ENCODE measurements at regions not wholly inside any gene's neighbourhood (a gene's known extent, or its start where the extent isn't known, plus 50 kb on each side); places are given as distances from the start of the nearest gene placed in this dataset.

DNA sequence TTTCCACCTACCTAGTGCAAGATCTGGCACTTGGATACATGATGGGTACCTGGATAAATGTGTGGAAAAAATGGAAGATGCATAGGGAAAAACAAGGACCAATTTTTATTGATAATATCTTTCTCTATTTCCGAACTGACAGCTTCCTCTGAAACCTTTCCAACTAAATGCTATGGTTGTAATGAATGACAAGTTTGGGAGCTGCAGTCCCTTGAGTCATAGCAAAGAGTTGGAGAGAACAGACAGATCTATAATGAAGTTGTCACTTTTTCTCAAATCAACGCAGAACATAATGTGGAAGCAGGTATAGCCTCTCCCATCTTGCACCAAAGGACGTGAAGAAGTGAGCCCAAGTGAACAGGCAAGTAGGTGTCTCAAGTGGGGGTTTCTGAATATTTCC is 296.5 kb upstream of the KAZN start:
- DNase-seq (ENCODE audit: low spot score), result no peak

DNA sequence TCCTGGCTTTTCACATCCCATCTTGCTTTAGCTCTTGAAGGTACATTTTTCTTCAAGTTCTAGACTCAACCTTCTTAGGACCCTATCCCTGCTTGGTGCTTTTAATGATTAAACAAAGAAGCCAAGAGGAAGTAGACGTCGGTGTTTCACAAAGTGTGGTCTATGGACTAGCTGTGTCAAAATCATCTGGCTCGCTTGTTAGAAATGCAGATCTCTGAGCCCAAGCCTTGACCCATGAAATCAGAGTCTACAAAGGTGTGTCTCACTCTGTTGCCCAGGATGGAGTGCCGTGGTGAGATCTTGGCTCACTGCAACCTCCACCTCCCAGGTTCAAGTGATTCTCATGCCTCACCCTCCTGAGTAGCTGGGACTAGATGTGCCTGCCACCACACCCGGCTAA is 295.5 kb upstream of the KAZN start:
- no peak for DNase-seq (ENCODE audit: low spot score)

DNA sequence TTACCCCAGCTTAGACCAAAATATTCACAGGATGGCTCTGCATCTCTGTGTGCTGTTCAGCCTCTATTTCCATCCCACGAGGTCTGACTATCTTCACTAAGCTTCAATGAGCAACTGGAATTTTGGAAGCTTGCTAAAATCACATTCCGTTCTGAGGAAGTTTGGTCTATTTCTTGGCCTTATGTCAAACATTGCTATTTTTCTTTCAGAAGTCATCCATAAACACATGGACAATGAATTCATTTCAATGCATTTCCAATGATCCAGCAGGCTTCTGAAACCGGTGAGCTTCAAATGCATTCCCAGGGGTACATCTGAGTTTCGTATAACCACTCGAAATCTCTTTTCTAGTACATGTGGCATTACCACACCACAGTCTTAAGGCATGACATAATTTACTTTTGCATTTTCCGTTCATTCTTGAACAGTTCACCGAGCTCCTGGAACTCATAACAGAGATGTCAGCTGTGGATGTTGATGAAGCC is 294.1 kb upstream of the KAZN start:
- no peak for DNase-seq (ENCODE audit: low spot score)

DNA sequence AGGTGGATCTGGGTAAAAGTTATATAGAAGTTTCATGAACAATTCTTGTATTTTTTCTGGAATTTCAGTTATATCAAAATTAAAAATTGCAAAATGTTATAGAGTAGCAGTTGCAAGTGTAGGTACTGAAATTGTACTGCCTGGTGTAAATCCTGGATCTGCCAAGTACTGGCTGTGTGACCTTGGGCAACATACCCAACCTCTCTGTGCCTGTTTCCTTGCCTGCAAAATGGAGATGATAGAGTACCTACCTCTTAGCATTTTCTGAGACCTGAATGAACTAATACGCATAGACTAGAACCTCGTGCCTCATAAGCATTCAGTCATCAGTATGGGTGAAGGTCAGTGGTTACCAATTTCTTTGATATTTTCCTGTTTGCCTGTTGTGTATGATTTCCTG is 290.0 kb upstream of the KAZN start:
- no peak for DNase-seq (ENCODE audit: low spot score)

DNA sequence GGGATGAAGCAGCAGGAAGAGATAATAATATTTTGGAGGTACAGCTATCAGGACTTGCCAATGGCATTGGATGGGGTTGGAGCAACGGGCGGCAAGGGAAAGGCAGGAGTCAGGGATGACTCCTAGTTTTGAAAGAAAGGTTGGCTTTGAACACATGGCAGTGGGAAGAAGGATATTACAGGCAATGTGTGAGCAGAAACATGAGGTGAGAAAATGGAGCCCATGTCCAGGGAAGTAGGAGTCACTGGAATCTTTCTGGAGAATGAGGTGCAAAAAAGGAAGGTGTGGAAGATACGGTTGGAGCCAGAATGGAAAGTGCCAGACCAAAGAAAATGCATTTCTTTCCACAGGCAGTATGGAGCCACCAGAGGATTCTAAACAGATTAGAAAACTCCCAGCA is 288.5 kb upstream of the KAZN start:
- no peak for DNase-seq (ENCODE audit: low spot score)

DNA sequence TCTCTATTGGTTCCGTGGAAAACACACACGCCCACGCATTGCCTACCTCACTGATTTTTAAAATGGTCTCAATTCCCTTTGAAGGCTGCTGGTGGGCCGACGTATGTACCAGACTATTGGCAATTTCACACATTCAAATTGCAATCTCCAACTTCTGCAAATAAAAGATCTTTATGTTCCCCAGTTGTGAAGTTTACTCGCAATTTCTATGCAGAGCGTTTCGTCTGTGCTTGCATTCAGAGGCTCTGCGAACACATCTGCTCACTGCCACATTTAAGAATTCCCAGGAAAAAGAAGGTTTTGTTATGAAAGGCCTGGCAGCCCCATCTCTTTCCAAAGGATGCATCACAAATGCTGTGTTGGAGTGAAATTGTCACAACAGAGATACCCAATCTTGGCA is 288.0 kb upstream of the KAZN start:
- DNase-seq (ENCODE audit: low spot score), result no peak

DNA sequence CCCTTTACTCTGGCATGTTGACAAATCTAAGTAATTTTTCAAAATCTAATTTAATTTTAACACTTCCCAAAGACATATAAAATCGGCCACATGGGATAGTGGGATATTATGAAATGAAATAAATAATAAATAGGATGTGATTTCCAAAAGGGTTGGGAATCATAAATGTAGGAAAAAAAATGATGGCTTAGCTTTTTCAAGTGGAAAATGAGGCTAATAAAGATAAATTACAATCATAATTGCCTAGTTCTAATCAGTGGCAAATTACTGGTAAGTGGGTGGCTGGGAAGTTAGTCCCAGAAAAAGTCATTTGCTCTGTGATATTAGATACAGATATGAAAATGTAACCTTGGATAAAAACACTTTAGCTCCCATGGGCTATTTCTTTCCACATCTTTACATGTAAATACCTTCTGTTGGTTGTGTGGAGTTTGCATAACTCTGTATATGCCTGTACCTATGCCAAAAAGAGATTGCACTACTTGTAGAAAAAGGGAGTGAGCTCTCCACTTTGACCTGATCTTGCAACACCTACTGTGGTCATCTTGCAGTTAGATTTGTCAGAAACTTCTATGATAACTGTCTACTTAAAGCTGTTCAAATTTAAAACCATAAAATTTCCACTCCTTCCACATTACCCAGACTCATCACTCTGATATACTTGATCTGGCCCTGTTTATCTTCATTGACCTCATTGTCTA is 284.6 kb upstream of the KAZN start:
- DNase-seq (ENCODE audit: low spot score), result no peak

DNA sequence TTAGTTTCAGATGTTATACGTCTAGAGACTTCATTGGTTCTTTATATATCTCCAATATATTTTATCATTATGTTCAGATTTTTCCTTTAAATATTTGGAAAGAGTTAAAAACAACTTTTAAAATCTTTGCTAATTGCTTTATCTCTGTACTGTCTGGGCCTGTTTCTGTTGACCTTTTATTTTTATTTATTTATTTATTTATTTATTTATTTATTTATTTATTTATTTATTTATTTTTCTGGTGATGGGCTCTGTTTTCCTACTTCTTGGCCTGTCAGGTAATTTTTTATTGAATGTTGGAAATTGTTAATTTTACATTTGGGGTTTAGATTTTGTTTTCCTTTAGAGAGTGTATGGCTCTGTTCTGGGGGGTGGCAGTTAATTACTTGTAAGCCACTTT is 279.7 kb upstream of the KAZN start:
- no peak for DNase-seq (ENCODE audit: low spot score)

DNA sequence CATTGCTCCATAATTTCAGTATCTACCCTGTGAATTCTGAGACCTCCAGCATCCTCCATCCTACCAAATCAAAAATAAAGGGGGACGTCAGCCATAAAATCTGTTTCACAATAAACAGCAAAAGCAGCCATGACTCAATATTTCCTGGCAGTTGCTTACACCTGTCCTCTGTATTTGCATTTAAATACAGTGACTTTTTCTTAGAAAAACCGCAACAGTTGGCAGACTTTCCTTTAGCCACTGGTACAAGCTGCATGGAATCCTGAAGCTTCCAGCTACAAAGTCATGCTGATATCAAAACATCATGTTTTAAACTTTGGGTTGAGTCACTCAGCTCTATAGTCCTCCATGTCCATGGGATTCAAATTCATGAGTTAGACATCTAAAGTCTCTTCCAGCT is 278.0 kb upstream of the KAZN start:
- DNase-seq (ENCODE audit: low spot score), result no peak

DNA sequence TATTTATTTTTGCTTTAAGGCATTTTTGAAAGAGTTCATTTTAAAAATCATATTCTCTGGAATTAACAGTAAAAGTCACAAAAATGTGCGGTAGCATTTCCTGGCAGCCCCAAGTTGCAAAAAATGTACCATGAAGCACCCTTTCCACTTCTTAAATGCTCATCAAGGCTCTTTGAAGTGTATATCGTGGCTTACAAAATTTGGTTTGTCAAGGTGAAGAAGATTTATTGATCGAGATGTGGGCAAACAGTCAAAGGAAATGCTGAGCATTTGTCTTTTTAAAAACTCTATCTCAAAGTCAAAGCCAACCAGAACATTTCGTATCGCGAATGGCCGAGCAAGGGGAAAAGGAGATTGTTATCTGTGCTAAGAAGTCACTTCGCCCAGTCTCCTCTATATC is 277.5 kb upstream of the KAZN start:
- no peak for DNase-seq (ENCODE audit: low spot score)

DNA sequence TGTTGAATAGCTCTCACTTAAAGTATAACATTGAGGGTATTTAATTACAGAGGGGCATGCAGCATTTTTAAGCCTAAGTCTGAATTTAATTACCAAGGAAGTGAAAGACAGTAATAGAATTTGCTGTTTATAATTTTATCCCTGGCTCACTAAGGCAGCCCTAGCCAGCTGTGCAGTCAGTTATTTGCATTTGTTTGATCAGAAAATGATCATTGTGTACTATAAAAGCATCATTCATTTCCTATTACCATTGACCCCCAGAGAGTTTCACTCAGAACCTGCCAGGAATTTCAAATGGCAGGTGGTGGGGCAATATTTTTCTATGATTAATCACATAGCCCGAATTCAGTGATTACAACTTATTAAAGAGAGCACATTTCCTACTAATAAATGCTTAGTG is 277.1 kb upstream of the KAZN start:
- DNase-seq (ENCODE audit: low spot score), result no peak

DNA sequence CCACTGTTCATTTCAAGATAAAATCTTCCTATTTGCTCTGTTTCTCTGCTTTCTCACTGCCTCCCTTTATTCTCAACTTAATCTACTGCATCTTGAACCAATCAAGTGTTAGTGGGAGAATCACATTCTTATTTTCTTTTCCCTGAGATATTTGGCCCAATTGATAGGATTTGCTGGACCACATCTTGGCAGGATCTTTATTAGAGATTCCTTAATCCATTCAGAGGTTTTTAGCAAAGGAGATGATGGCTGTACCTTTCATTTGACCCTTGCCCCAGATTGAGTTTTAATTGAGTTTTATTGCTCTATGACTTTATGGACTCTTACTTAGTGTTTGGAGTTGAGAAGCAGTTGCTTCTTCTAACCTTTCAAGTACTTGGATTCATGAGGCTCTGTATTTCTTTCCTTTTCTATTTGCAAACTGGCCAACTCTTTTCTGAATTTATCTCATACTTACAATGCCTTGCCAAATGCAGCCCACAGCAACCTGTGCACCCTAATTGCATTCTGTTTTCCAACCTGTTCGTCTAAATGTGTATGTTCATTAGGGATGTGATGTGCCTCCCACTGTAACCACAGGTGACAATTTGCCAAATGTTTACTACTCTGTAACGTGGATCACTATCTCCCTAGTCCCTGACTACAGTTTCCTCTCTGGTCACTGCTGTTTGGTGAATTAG is 274.8 kb upstream of the KAZN start:
- peak; percentile 67 for DNase-seq (ENCODE audit: low spot score)

DNA sequence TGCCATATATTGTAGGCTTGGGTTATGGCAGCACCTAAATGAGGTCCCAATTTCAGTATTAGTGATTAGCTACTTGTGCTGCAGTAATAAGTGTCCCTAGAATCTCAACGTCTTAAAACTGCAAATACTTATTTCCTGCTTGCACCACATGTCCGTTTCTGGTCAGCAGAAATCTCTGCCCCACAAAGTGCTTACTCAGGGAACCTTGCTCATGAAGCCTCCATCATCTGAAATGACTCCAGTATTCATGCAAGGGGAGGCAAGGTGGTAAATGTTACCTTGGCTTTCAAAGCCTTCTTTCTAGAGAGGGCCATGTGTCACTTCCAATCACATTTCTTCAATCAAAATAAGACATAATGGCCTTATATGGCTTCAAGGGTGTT is 274.2 kb upstream of the KAZN start:
- no peak for DNase-seq (ENCODE audit: low spot score)

DNA sequence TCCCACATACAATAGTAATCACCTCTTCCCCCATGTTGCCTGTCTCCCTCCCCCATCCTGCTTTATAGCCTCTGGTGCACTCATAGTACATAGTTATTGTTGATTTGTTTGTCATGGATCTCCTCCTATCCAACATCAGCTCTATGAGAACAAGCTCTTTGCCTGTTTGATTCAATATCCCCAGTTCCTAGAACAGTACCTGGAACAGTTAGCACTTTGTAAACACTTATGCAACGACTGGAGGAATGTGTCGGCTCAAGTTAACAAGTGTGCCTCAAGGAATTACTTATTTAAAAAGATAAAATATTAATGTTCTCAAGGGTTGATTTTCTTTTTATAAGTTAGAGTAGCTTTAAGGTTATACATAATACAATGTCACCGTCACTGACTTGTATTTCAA is 271.6 kb upstream of the KAZN start:
- DNase-seq (ENCODE audit: low spot score), result no peak

DNA sequence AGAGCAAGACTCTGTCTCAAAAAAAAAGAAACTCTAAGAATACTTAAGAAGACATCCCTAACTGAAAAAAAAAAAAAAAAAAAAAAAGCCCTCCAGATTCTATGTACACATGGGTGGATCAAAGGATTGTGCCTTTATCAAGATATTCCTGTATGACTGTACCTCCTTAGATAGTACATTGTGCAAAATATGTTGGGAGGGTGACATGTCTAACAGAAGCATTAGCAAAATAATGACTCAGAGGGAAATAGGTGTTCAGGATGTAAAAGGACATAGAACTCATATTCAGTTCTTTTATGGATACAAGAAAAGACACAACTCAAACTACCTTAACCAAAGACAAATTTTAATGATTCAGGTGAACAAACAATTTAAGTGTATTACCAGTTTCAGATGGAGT is 269.8 kb upstream of the KAZN start:
- DNase-seq (ENCODE audit: low spot score), result no peak

DNA sequence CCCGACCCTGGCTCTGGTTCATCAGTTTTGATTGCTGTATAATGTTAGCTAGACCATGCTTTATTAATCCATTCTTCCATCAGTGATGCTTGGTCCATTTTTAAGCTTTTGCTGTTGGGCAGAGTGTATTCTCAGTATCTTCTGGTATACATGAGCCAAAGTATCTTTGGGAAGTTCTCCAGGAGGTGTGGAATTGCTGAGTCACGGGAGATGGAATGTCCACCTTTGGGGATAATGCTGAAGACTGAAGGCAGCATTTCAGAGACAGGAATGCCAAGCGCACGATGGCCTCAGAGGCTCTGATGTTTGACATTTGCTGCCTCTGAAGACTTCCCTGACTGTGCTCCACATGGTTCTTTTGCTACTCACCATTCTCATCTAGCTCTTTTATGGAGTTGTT is 266.3 kb upstream of the KAZN start:
- DNase-seq (ENCODE audit: low spot score), result no peak

DNA sequence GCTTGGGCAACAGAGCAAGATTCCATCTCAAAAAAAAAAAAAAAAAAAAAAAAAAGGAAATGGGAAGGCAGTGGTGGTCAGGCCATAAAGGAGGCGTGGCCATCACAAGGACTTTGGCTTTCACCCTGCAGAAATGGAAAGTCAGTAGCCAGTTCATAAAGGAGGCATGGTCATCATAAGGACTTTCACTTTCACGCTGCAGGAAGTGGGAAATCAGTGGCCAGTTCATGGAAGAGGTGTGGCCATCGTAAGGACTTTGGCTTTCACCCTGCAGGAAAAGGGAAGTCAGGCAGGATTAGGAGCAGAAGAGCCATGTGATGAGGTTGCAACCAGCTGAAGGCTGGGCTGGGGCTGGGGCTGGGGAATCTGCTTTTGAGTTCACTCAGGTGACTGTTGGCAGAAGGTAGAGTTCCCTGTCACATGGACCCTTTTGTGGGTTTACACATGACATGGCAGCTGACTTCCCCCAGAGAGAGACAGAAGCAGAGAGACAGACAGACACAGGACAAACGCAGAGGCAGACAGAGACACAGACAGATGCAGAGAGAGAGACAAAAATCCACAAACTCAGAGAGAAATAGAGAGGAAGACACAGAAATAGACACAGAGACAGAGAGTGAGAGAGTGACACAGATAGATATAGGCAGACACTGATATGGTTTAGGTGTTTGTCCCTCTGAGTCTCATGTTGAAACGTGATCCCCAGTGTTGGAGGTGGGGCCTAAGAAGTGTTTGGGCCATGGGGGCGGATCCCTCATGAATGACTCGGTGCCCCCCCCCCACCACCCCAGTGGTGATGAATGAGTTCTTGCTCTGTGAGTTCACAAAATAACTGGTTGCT is 263.9 kb upstream of the KAZN start:
- DNase-seq (ENCODE audit: low spot score), result no peak

DNA sequence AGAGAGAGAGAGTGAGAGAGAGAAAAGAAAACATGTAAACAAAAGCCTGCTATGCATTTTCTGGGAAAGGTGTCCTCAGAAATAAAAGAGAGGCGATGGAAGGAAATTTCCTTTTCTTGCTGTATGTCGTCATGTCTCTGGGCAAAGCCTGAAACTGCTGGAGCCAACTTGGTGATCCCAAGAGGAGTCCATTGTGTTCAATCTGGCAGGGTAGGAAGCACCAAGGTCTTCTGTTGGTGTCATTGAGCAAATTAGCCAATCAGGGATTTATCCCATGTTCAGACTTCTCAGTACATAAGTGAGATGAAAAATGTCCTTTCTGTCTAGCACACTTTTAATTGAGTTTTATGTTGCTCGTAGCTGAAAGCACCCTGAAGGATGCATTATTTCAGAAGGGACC is 260.0 kb upstream of the KAZN start:
- no peak for DNase-seq (ENCODE audit: low spot score)

DNA sequence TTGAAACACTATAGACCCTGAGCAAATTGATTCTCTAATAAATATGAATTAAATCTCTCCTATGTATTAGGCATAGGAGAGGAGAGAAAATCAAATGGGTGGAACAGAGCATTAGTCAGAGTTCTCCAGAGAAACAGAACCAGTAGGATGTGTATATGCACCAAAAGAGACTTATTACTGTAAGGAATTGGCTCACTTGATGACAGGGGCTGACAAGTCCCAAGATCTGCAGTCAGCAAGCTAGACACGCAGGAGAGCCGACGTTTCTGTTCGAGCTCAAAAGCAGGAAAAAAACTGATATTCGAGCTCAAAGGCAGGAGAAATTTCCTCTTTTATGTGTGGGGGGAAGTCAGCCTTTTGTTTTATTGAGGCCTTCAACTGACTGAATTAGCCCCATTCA is 259.2 kb upstream of the KAZN start:
- DNase-seq (ENCODE audit: low spot score), result no peak

DNA sequence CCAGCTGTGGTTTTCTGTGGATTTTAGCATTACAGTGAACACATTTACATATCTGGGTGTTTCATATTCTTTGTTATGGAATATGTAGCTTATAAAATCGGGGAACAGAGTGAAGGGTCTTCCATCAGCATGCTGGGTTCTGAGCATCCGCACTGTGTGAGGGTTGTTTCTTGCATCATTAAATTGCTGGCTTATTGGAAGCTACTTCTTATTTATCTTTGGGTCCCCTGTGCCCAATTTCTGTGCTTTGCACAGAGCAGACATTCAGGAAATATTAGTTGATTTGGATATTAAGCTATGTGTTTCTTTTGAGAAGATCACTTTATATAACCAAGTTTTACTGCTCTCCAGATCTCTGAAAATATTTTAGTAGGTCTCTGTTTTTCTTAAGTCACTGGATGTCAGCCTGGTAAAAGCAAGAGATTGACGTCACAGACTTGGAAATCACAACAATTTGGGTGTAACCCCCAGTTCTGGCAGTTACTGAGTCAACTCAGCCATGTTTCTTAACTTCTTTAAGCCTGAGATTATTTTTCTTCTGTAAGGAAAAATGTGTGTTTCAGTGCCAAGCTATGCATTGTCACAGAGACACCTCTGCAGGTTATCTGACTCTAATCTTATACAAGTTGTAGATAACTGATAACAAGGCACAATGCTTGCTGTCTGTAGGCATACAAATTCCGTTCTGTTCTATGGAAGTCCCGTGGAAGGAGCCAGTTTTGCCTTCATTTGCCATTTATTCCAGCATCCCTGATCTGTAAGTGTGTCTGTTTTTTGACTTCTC is 258.3 kb upstream of the KAZN start:
- no peak for DNase-seq (ENCODE audit: low spot score)

DNA sequence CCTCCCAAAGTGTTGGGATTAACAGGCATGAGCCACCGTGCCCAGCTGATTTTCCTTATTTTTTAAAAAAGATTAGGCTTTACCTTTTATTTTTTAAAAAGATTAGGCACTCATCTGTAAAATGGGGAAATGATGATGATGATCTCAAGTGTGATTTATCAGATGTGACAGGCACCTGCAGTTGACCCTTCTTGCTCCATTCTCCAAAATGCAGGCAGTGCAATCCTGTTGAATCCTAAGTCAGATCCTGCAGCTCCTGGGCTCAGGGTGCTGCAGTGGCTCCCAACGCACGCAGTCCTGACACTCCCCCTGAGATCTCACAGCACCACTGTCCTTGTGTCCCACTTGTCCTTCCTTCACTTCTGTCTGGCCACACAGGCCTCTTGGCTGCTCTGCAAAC is 257.3 kb upstream of the KAZN start:
- no peak for DNase-seq (ENCODE audit: low spot score)

DNA sequence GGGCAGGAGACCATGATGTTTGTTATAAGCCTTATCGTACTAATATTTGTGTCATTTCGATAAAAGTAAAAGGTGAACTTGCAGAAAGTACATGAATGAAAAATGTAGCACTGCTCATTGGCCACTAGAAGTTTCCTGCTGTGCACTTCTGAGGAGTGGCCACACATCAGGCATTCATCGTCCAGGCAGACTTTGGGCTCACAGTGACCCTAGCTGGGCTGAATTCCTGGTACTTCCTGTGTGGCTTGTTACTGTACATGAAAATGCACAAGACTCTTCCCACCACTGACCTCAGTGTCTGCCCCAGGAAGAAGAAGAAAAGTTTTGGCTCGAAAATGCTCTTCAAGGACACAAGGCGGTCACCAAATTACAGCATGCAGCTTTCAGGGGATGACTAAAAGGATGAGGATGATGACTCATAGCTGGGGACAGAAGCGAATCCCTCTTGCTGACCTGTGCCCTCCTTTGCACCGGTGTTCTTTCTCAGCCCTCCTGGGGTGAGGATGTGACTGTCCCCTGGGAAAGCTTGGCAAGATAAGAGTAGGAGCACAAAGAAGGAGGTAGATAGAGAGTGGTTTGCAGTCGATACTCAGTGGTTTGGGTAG is 252.4 kb upstream of the KAZN start:
- no peak for DNase-seq (ENCODE audit: low spot score)

Measured in cerebellar cortex (tissue), 1 donor.